Neuronal stem cell (in vitro differentiated cells): ENCODE measurements at regions not wholly inside any gene's neighbourhood (a gene's known extent, or its start where the extent isn't known, plus 50 kb on each side); places are given as distances from the start of the nearest gene placed in this dataset.

ENCODE experiments used
- DNase-seq: peaks from one replicate; pipeline ENCODE4 v3.0.0-alpha.2; 2013; ENCODE audit warnings: low spot score
- H2AFZ ChIP-seq: one replicate; pipeline ENCODE4 v1.6.1; 2013; ENCODE audit warnings: mild to moderate bottlenecking, low read length, inconsistent platforms
- H2AK5ac ChIP-seq: 2 replicates; pipeline ENCODE4 v1.6.1; 2013; ENCODE audit warnings: low read depth, mild to moderate bottlenecking, inconsistent platforms, low read length, moderate library complexity, mixed read lengths
- H2BK120ac ChIP-seq: 2 replicates; pipeline ENCODE4 v1.6.1; 2013; ENCODE audit warnings: low read depth, mild to moderate bottlenecking, inconsistent platforms, low read length, moderate library complexity, mixed read lengths
- H2BK12ac ChIP-seq: one replicate; pipeline ENCODE4 v1.6.1; 2013; ENCODE audit warnings: low read length, inconsistent platforms
- H2BK15ac ChIP-seq: 2 replicates; pipeline ENCODE4 v1.6.1; 2013; ENCODE audit warnings: mild to moderate bottlenecking, low read length, inconsistent platforms, mixed read lengths
- H2BK5ac ChIP-seq: one replicate; pipeline ENCODE4 v1.6.1; 2013; ENCODE audit warnings: inconsistent platforms, mild to moderate bottlenecking, low read length, moderate library complexity
- H3K14ac ChIP-seq: one replicate; pipeline ENCODE4 v1.6.1; 2013; ENCODE audit warnings: low read length, inconsistent platforms
- H3K18ac ChIP-seq: 2 replicates; pipeline ENCODE4 v1.6.1; 2013; ENCODE audit warnings: low read length, inconsistent platforms
- H3K23ac ChIP-seq: 2 replicates; pipeline ENCODE4 v1.6.1; 2013; ENCODE audit warnings: low read depth, mild to moderate bottlenecking, mixed read lengths, low read length, inconsistent platforms; ENCODE audit not compliant: poor library complexity
- H3K27ac ChIP-seq: replicated peaks from 3 replicates; pipeline ENCODE4 v1.5.1; 2013; ENCODE audit warnings: low read length, inconsistent platforms
- H3K27me3 ChIP-seq, 3 experiments: 2 replicates each; pipeline ENCODE4 v1.6.1; 2013; ENCODE audit warnings: low read length in 3 of 3, mild to moderate bottlenecking in 2 of 3, inconsistent platforms in 1 of 3, low read depth in 1 of 3, mixed read lengths in 1 of 3, moderate library complexity in 1 of 3; ENCODE audit not compliant: control insufficient read depth in 3 of 3, insufficient read depth in 3 of 3
- H3K36me3 ChIP-seq, 2 donors: replicated peaks in 1 of 2; 2 replicates each; pipeline ENCODE4 v1.6.1; 2013; ENCODE audit warnings: low read length in 2 of 2; ENCODE audit not compliant: control insufficient read depth in 2 of 2, insufficient read depth in 2 of 2
- H3K4ac ChIP-seq: 2 replicates; pipeline ENCODE4 v1.6.1; 2013; ENCODE audit warnings: inconsistent platforms, mild to moderate bottlenecking, low read length, moderate library complexity
- H3K4me1 ChIP-seq, 2 donors: 1 replicate in 1 of 2; 2 replicates in 1 of 2; pipeline ENCODE4 v1.6.1; 2013; ENCODE audit warnings: low read length in 2 of 2, low read depth in 1 of 2; ENCODE audit not compliant: control insufficient read depth in 2 of 2, insufficient read depth in 1 of 2
- H3K4me2 ChIP-seq: one replicate; pipeline ENCODE4 v1.6.1; 2013; ENCODE audit warnings: mild to moderate bottlenecking, low read length, inconsistent platforms; ENCODE audit not compliant: insufficient read depth, poor library complexity, severe bottlenecking
- H3K4me3 ChIP-seq, 2 donors: 2 replicates each; pipeline ENCODE4 v1.5.1; 2013; ENCODE audit warnings: low read length in 2 of 2, mild to moderate bottlenecking in 2 of 2, inconsistent platforms in 1 of 2, moderate library complexity in 1 of 2
- H3K79me1 ChIP-seq: one replicate; pipeline ENCODE4 v1.6.1; 2013; ENCODE audit warnings: low read depth, mild to moderate bottlenecking, inconsistent platforms, low read length, moderate library complexity
- H3K9ac ChIP-seq: one replicate; pipeline ENCODE4 v1.6.1; 2013; ENCODE audit warnings: mild to moderate bottlenecking, low read depth, low read length, inconsistent platforms; ENCODE audit not compliant: poor library complexity
- H3K9me3 ChIP-seq, 2 donors: replicated peaks in 1 of 2; 2 replicates each; pipeline versions ENCODE3 to v1.6.1; 2013; ENCODE audit warnings: low read length in 2 of 2, mild to moderate bottlenecking in 2 of 2, inconsistent platforms in 1 of 2, low read depth in 1 of 2, mixed read lengths in 1 of 2, moderate library complexity in 1 of 2; ENCODE audit not compliant: control insufficient read depth in 2 of 2, insufficient read depth in 1 of 2
- H4K8ac ChIP-seq: one replicate; pipeline ENCODE4 v1.6.1; 2013; ENCODE audit warnings: low read depth, mild to moderate bottlenecking, inconsistent platforms, low read length, moderate library complexity
- H4K91ac ChIP-seq: one replicate; pipeline ENCODE4 v1.6.1; 2013; ENCODE audit warnings: low read length, low read depth, mild to moderate bottlenecking, inconsistent platforms; ENCODE audit not compliant: poor library complexity
- WGBS, 2 donors: extraction: QIAGEN DNeasy Blood & Tissue Kit; methylation state at CpG; one replicate each; pipeline ENCODE4 v1.1.7; 2013; ENCODE audit warnings: missing lambda C conversion rate in 2 of 2, mixed read lengths in 1 of 2; ENCODE audit not compliant: insufficient read length in 2 of 2, insufficient replicate concordance in 1 of 2; ENCODE audit errors: extremely low coverage in 2 of 2; 5-methylcytosine and 5-hydroxymethylcytosine counted together

- H3K4me1 ChIP-seq, result peaks cover 0 to 1% of the 10 kb centered on the region in 2 donors
- H3K79me1 ChIP-seq, result no peaks in the 10 kb centered on the region
- WGBS, 2 donors, result no CpG with 5 or more reads among the region's 3 CpGs
Measured at GRCh38 chr12:16088421-16088820, 177.3 kb downstream of the DERA start.

More at GRCh38 chr12:16088421-16088820, 177.3 kb downstream of the DERA start:
- H4K8ac ChIP-seq, result no peak overlapping the region
- H2AK5ac ChIP-seq, result no peak overlapping the region
- H2BK15ac ChIP-seq, result no peak overlapping the region
- no peak overlapping the region for H2BK120ac ChIP-seq
- no peak overlapping the region for H2BK12ac ChIP-seq
- H3K36me3 ChIP-seq, result no peaks in the 10 kb centered on the region
- H3K9ac ChIP-seq, result no peak overlapping the region
- no peaks in the 10 kb centered on the region for H3K27me3 ChIP-seq
- no peak overlapping the region for H3K27ac ChIP-seq
- DNase-seq, result no peak
- no peak overlapping the region for H2BK5ac ChIP-seq
- H2AFZ ChIP-seq, result no peak overlapping the region
- no peak overlapping the region for H3K4me2 ChIP-seq
- peaks cover 0 to 2% of the 10 kb centered on the region in 2 donors for H3K9me3 ChIP-seq
- H3K4me3 ChIP-seq, result no peak overlapping the region
- H3K14ac ChIP-seq, result no peak overlapping the region
- H3K18ac ChIP-seq, result no peak overlapping the region
- H3K23ac ChIP-seq, result no peak overlapping the region
- H4K91ac ChIP-seq, result no peak overlapping the region
- no peak overlapping the region for H3K4ac ChIP-seq
